A673 (cell line): ENCODE measurements at regions not wholly inside any gene's neighbourhood (a gene's known extent, or its start where the extent isn't known, plus 50 kb on each side); places are given as distances from the start of the nearest gene placed in this dataset.

Experiments
- EZH2 ChIP-seq: fragments of 200-600 bp; sonication (generic); IDR thresholded peaks from 2 replicates; pipeline ENCODE4 v1.6.1; 2017; ENCODE audit warnings: borderline replicate concordance, low read depth, mild to moderate bottlenecking, mixed read lengths, antibody characterized with exemption, low read length; ENCODE audit not compliant: poor library complexity, severe bottlenecking
- TF ChIP-seq, protein P1 (sequence below): fragments of 300-800, 200-600 bp; sonication (generic); conservative IDR thresholded peaks from 2 replicates; pipeline ENCODE4 v1.5.1; 2017; ENCODE audit warnings: low read depth, mild to moderate bottlenecking, antibody characterized with exemption, low read length, moderate library complexity, mixed read lengths

DNA sequence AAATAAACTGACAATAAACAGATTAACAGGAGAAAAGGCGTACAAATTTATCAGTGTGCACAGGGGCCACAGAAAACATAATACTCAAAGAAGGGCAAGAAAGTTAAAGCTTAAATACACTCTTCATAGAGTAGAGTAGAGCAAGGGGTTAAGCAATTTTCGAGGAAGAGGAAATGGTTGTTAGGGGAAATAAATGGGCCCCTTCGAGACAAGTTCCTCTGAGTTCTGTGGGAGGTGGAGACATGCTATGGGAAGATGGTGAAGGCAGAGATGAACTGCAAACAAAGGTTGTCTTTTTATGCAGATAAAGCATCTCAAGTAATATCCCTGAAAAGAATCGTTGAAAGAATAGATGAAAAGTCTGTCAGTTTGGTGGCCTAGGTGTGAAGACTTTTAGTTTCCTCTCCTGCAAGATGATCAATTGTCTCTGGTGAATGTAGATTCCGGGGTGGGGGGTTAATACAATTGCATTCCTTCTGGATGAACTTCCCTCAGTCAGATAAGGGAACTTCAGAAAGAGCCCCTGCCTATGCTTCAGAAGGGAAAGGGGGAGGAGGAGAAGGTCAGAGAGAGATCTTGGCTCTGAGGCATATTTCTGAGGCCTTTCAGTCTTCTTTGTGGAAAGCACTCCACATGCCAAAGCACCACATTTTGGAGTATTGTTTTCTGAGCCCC lies 127.0 kb downstream of the METTL4 start:
- TF ChIP-seq, protein P1, sequence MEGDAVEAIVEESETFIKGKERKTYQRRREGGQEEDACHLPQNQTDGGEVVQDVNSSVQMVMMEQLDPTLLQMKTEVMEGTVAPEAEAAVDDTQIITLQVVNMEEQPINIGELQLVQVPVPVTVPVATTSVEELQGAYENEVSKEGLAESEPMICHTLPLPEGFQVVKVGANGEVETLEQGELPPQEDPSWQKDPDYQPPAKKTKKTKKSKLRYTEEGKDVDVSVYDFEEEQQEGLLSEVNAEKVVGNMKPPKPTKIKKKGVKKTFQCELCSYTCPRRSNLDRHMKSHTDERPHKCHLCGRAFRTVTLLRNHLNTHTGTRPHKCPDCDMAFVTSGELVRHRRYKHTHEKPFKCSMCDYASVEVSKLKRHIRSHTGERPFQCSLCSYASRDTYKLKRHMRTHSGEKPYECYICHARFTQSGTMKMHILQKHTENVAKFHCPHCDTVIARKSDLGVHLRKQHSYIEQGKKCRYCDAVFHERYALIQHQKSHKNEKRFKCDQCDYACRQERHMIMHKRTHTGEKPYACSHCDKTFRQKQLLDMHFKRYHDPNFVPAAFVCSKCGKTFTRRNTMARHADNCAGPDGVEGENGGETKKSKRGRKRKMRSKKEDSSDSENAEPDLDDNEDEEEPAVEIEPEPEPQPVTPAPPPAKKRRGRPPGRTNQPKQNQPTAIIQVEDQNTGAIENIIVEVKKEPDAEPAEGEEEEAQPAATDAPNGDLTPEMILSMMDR = no peak
- TF ChIP-seq EZH2 = no peak
